PC-3 (cell line): ENCODE measurements at regions not wholly inside any gene's neighbourhood (a gene's known extent, or its start where the extent isn't known, plus 50 kb on each side); places are given as distances from the start of the nearest gene placed in this dataset.

Experiments
- CTCF ChIP-seq: fragments of 300-600 bp; sonication (generic); conservative IDR thresholded peaks from 2 replicates; pipeline ENCODE4 v1.5.1; 2017; ENCODE audit warnings: antibody characterized with exemption, low read depth, mild to moderate bottlenecking, low read length
- EZH2 ChIP-seq: fragments of 300-600 bp; sonication (generic); IDR thresholded peaks from one replicate; pipeline ENCODE4 v1.6.1; 2017; ENCODE audit warnings: antibody characterized with exemption, mild to moderate bottlenecking, low read length; ENCODE audit not compliant: unreplicated experiment
- EZH2phosphoT487 ChIP-seq: fragments of 300-600 bp; sonication (generic); IDR thresholded peaks from 2 replicates; pipeline ENCODE4 v1.6.1; 2018; ENCODE audit warnings: mild to moderate bottlenecking, antibody characterized with exemption, low read length, borderline replicate concordance

- TF ChIP-seq EZH2 (no peak), CTCF (no peak), EZH2phosphoT487 (no peak)
Measured at GRCh38 chr19:32240316-32240715, 105.1 kb upstream of the ZNF507 start.
